Lung (tissue), 11 donors: ENCODE measurements at regions not wholly inside any gene's neighbourhood (a gene's known extent, or its start where the extent isn't known, plus 50 kb on each side); places are given as distances from the start of the nearest gene placed in this dataset.

Experiments used
- ATAC-seq: fragments of 200-7000 bp; cut with Tn5 transposase; one replicate; pipeline ENCODE4 v1.9.1; 2020; ENCODE audit warnings: moderate number of reproducible peaks; ENCODE audit not compliant: insufficient read depth, low FRiP score
- DNase-seq, 3 donors: peaks; one replicate each; pipeline ENCODE4 v3.0.0-alpha.2; 2013 to 2017
- H3K27ac ChIP-seq, 2 donors: one replicate each; pipeline ENCODE4 v1.5.1; 2013; ENCODE audit warnings: mild to moderate bottlenecking in 2 of 2, moderate library complexity in 2 of 2, control low read depth in 1 of 2, inconsistent platforms in 1 of 2, low read depth in 1 of 2, low read length in 1 of 2
- H3K27me3 ChIP-seq, 3 donors: one replicate each; pipeline ENCODE4 v1.5.1; 2013; ENCODE audit warnings: low read length in 2 of 3; ENCODE audit not compliant: control insufficient read depth in 3 of 3, insufficient read depth in 3 of 3
- H3K36me3 ChIP-seq, 4 donors: one replicate each; pipeline ENCODE4 v1.5.1; 2013; ENCODE audit warnings: low read length in 4 of 4, mild to moderate bottlenecking in 1 of 4, moderate library complexity in 1 of 4; ENCODE audit not compliant: control insufficient read depth in 4 of 4, insufficient read depth in 4 of 4
- H3K4me1 ChIP-seq, 5 donors: one replicate each; pipeline ENCODE4 v1.5.1; 2013; ENCODE audit warnings: low read length in 5 of 5, mild to moderate bottlenecking in 2 of 5, moderate library complexity in 1 of 5; ENCODE audit not compliant: control insufficient read depth in 5 of 5, insufficient read depth in 5 of 5
- H3K4me3 ChIP-seq: one replicate; pipeline ENCODE4 v1.5.1; 2013; ENCODE audit warnings: mild to moderate bottlenecking, control low read depth, moderate library complexity
- H3K9ac ChIP-seq, 2 donors: one replicate each; pipeline ENCODE4 v1.5.1; 2013; ENCODE audit warnings: low read length in 2 of 2, control low read depth in 1 of 2; ENCODE audit not compliant: insufficient read depth in 1 of 2
- H3K9me3 ChIP-seq, 4 donors: one replicate each; pipeline ENCODE4 v1.5.1; 2013; ENCODE audit warnings: low read length in 3 of 4, mild to moderate bottlenecking in 1 of 4, moderate library complexity in 1 of 4; ENCODE audit not compliant: control insufficient read depth in 4 of 4, insufficient read depth in 3 of 4
- WGBS, 2 donors: extraction: QIAGEN DNeasy Blood & Tissue Kit; methylation state at CpG; one replicate each; pipeline ENCODE4 v1.1.7; 2013; 5-methylcytosine and 5-hydroxymethylcytosine counted together
- TF ChIP-seq, protein P1 (sequence below): IDR thresholded peaks from 2 replicates; pipeline ENCODE4 v1.5.1; 2012; ENCODE audit warnings: mild to moderate bottlenecking; ENCODE audit errors: control extremely low read depth, extremely low read depth
- donor health status: control.
- donor health status: control.
- donor health status: Bipolar disorder and iron deficiency.
- donor health status: healthy.
- donor health status: DM: yes; HTN: yes; CAD: no.

DNA sequence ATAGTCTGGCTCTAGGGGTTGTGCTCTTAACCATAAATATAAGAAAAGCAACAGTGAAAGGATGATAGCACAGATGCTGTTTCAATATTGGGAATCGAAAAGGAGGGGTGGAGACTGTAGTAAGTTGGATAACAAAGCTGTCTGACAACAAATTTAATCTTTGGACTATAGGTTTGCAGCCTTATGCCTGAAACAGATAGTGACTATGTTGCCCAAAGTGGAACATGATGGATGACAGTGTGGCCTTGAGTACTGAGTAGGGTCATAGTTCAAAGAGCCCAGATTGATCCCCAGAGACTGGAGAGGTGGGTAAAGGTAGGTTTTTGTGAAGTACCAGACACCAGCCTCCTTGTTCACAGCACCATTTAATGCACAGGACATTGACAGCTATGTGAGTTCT, 144.0 kb upstream of the PALMD start:
- DNase-seq (no peak), ATAC-seq (no peak)
- H3K36me3 ChIP-seq = no peaks in the 10 kb centered on the region
- no peaks in the 10 kb centered on the region for H3K27me3 ChIP-seq
- H3K4me3 ChIP-seq = no peak overlapping the region
- H3K9ac ChIP-seq = no peak overlapping the region
- TF ChIP-seq, protein P1, sequence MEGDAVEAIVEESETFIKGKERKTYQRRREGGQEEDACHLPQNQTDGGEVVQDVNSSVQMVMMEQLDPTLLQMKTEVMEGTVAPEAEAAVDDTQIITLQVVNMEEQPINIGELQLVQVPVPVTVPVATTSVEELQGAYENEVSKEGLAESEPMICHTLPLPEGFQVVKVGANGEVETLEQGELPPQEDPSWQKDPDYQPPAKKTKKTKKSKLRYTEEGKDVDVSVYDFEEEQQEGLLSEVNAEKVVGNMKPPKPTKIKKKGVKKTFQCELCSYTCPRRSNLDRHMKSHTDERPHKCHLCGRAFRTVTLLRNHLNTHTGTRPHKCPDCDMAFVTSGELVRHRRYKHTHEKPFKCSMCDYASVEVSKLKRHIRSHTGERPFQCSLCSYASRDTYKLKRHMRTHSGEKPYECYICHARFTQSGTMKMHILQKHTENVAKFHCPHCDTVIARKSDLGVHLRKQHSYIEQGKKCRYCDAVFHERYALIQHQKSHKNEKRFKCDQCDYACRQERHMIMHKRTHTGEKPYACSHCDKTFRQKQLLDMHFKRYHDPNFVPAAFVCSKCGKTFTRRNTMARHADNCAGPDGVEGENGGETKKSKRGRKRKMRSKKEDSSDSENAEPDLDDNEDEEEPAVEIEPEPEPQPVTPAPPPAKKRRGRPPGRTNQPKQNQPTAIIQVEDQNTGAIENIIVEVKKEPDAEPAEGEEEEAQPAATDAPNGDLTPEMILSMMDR = no peak
- no peaks in the 10 kb centered on the region for H3K9me3 ChIP-seq
- WGBS, 2 donors = 90% methylated on average over 1 of the region's 1 CpG
- H3K27ac ChIP-seq = no peak overlapping the region
- peaks cover 0 to 3% (median 0%) of the 10 kb centered on the region in 5 donors for H3K4me1 ChIP-seq

DNA sequence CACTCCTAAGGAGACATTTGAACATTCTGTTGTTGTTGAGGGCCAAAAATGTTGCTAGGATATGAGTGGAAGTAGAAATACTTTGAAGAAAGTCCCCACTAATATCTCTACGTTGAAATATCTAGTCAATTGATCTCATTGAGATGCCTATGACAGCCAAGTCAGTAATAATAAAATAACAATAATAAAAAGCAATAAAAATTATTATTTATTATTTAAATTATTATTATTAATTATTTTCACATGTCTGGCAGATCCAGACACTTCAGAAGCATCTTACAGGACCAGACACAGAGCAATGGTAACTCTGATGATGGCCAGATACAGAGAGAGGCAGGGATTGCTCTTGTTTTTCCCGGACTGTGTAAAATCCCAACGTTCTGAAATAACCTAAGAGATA, 143.5 kb upstream of the PALMD start:
- ATAC-seq (no peak), DNase-seq (no peak)
- H3K27me3 ChIP-seq = no peaks in the 10 kb centered on the region
- H3K9me3 ChIP-seq = no peaks in the 10 kb centered on the region
- TF ChIP-seq, protein P1 = no peak
- no peak overlapping the region for H3K27ac ChIP-seq
- H3K36me3 ChIP-seq = no peaks in the 10 kb centered on the region
- H3K4me3 ChIP-seq = no peak overlapping the region
- H3K9ac ChIP-seq = no peak overlapping the region
- WGBS, 2 donors = 63 to 68% methylated on average over 3 of the region's 3 CpGs
- H3K4me1 ChIP-seq = peaks cover 0 to 3% (median 0%) of the 10 kb centered on the region in 5 donors

DNA sequence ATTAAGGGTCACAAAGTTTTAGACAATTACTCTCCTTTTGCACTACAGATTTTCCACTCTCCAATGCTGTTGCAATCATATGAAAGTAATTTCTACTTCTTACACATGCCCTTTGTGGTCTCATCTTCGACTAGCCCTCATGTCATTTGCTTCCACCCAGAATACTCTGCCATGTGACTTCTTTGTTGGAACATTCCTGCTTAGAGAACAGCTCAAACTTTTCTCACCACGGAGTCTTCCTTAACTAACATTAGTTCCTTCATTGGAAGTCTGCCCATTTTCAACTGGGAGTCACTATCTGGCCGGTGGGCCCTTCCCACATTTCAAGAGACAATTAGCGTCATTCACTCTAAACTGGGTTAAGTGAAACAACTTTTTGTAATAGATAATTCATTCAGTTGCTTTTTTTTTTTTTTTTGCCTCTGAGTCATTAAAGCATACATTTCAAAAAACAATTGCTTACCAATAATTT, 142.6 kb upstream of the PALMD start:
- Histone ChIP-seq H3K27me3 (no peaks in the 10 kb centered on the region), H3K27ac (no peak overlapping the region), H3K4me1 (no peaks in the 10 kb centered on the region), H3K36me3 (no peaks in the 10 kb centered on the region), H3K9ac (no peak overlapping the region), H3K4me3 (no peak overlapping the region), H3K9me3 (peaks cover 0 to 4% (median 0%) of the 10 kb centered on the region in 4 donors)
- DNase-seq (peak in 2 of 3 donors; percentile 19 to 46), ATAC-seq (peak; percentile 58)
- TF ChIP-seq, protein P1 = no peak
- 56 to 69% methylated on average over 4 of the region's 4 CpGs for WGBS, 2 donors

DNA sequence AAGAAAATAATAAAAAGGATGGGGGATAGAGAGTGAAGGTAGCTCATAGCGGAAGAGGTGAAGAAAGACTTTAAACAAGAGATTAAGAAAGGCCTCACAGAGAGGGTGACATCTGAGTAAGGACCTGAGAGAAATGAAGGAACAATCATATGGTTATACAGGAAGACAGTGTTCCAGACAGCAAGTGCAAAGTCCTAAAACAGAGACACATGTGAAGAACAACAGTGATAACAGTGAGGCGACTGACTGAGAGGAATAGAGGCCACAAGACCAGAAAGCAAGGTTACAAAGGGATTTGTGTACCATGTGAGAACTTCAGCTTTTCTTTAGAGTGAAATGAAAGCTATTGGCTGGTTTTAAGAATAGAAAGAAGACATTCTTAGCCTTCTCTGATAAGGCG, 141.6 kb upstream of the PALMD start:
- peaks cover 0 to 4% (median 0%) of the 10 kb centered on the region in 4 donors for H3K9me3 ChIP-seq
- no peaks in the 10 kb centered on the region for H3K36me3 ChIP-seq
- H3K27ac ChIP-seq = no peak overlapping the region
- 95 to 97% methylated on average over 3 of the region's 3 CpGs for WGBS, 2 donors
- DNase-seq (no peak), ATAC-seq (no peak)
- TF ChIP-seq, protein P1 = no peak
- no peaks in the 10 kb centered on the region for H3K4me1 ChIP-seq
- no peak overlapping the region for H3K9ac ChIP-seq
- no peak overlapping the region for H3K4me3 ChIP-seq
- no peaks in the 10 kb centered on the region for H3K27me3 ChIP-seq
